ENCODE measurements at regions not wholly inside any gene's neighbourhood (a gene's known extent, or its start where the extent isn't known, plus 50 kb on each side); places are given as distances from the start of the nearest gene placed in this dataset.

GRCh38 chr13:58048670-58049069 lies 417.1 kb downstream of the PCDH17 start:
- no peak for DNase-seq (ENCODE audit: low read depth in 2 of 2)

DNA sequence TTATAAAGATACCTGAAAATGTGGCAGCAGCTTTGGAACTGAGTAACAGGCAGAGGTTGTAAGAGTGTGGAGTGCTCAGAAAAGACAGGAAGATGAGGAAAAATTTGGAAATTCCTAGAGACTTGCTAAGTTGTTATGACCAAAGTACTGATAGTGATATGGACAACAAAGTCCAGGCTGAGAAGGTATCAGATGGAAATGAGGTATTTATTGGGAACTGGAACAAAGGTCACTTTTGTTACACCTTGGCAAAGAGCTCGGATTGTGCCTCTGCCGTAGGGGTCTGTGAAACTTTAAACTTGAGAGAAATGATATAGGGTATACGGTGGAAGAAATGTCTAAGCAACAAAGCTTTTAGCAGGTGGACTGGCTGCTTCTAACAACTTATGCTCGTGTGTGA lies 419.9 kb downstream of the PCDH17 start:
- DNase-seq (ENCODE audit: low read depth in 2 of 2) = no peak

DNA sequence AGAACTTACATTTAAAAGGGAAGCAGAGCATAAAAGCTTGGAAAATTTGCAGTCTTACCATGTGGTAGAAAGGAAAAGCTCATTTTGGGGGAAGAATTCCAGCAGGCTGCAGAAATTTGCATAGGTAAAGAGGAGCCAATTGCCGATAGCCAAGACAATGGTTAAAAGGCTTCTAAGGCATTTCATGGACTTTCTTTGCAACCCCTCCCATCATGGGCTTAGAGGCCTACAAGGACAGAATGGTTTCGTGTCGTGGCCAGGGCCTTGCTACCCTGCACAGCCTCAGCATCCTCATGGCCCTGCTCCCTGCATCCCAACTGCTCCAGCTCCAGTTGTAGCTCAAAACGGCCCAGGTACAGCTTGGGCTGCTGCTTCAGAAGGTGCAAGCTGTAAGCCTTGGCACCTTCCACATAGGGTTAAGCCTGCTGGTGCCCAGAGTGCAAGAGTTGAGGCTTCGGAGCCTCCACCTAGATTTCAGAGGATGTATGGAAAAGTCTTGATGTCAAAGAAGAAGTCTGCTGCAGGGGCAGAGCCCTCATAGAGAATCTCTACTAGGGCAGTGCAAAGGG lies 420.3 kb downstream of the PCDH17 start:
- DNase-seq (ENCODE audit: low read depth in 2 of 2) = no peak

DNA sequence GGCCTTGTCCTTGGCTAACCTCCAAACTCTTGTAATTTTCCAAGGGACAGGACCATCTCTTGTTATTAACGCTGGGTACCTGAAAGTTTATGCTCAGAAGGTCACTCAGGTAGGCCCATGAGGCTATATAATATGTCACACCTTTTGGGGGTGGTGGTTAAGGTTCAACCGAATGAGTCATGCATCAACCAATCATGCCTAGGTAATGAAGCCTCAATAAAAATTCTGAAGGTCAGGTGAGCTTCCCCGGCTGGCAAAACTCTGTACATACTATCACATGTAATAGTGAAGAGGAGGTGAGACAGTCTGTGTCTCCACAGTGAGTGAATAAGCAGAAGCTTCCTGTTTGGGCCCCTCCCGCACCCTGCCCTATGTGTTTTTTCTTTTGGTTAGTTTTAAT lies 424.9 kb downstream of the PCDH17 start:
- no peak for DNase-seq (ENCODE audit: low read depth in 2 of 2)

DNA sequence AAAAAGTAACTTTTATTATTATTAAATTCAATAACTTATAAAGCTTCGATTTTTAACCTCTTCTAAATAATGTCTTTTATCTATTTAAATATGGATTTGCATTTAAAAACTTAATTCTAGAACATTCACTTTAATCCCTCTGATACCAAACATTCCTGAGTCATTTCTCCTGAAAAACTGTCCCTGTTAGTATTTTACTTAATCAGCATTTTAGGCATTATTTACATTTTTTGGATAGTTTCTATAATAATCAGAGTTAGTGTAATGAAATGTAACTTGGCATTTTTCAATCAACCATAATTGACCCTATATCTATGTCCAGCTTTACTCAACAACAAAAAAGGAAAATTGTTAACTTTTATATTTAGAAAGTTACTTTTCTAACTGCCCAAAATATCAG lies 428.1 kb downstream of the PCDH17 start:
- no peak for DNase-seq (ENCODE audit: low read depth in 2 of 2)

DNA sequence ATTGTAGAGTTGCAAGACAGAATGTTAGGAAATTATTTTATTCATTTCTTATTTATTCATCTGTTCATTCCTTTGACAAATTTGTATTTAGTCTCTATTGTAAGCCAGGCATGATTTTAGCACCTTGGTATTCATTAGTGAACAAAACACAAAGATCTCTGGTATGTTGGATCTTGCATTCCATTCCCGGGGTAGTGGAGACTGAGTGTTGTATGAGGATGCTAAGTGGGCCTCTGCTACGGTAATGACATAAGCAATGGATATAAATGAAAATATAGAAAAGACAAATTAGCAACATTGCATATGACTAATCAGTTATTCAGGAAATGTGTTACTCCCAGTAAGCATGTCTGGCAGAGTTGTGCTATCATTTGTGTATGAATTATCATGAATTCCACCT lies 449.3 kb downstream of the PCDH17 start:
- DNase-seq (ENCODE audit: low read depth in 2 of 2) = no peak

- DNase-seq (ENCODE audit: low read depth in 2 of 2) = no peak
These were observed 449.8 kb downstream of the PCDH17 start for GRCh38 chr13:58081301-58081820.

DNA sequence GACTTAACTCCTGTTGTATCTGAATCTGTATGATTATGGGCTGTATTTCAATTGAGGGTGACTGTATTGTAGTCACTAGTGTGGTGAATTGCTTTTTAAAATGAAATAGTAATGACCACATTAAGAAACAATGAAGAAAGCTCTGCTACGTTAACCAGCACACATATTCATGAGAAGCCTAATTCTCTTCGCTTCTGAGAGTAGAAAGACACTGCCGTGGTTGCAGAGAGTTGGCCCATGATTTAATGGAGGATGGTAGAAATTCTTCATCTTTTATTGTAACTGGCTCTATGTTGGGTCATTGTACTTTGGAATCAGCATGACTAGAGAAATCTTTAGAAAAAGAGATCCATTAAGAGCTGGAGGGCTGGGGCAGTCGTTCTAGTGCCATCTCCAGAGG lies 451.5 kb downstream of the PCDH17 start:
- DNase-seq (ENCODE audit: low read depth in 2 of 2) = no peak

GRCh38 chr13:58085274-58085673 lies 453.7 kb downstream of the PCDH17 start:
- DNase-seq (ENCODE audit: low read depth in 2 of 2) = no peak

DNA sequence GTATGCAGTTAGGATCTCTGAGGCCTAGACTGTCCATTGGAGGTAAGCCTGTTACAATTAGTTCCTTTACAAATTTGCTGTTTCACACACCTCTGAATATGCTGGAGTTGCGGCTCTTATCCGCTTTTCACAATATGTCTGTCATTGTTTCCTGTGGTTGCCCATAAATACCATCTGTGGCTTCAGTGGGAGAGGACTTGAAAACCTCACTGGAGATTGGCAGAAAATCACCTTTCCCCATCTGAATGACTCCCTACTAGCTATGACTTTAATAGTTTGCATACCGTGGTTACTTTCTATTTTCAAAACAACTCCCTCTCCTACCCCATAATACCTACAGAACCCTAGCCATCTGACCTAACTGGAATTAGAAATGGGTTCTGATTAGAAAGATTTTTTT lies 454.3 kb downstream of the PCDH17 start:
- no peak for DNase-seq (ENCODE audit: low read depth in 2 of 2)

DNA sequence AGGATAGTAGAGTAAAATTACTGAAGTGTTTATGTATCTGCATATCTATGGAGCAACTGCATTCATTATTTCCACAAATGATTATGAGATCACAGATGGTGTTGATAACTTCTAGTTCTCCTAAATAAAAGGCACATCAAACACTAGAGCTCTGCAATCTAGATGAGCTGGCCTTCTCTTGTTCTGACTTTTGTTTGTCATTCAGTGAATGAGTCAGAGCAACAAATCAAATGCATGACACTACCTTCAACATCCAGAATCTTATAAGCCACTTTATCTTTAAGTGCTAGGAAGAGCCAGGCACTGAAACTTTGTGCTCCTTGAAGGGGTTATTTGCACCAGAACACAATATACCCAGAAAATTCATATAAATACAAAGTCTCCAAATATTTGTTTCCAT lies 456.0 kb downstream of the PCDH17 start:
- no peak for DNase-seq (ENCODE audit: low read depth in 2 of 2)

GRCh38 chr13:58093394-58093793 lies 461.9 kb downstream of the PCDH17 start:
- no peak for DNase-seq (ENCODE audit: low read depth in 2 of 2)

DNA sequence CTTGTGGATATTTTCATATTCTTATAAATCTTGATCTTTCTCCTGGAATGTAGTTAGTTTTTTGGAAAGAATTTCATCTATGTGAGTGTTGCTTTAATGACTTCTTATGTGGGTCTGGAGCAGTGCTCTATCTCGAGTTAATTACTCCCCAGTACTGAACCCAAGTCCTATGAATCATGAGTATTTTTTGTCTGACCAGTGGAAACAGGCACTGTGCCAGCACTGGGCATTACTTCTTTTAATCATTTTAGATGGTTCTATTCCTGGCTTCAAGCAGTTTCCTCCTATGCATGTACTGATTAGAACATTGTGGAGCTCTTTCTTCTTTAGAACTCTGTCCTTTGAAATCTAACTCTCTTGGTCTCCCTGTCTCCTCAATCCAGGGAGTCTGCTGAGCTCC lies 466.3 kb downstream of the PCDH17 start:
- DNase-seq (ENCODE audit: low read depth in 2 of 2) = no peak

DNA sequence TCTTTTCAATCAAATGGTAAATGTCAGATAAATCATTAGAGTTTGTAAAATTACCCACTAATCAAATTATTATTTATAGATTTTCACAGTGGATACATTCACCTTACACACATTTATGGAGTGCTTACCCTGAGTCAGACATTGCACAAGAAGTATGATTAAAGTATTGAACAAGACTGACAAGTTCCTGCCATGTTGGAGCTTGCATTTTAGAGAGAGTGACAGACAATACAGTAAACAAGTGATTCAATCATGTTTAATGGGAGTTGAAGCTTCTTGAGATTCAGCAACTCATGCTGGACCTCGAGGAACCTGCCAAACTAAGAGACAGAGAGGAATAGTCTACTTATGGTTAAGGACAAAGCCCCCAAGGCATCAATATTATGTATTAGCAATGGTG lies 487.8 kb downstream of the PCDH17 start:
- DNase-seq (ENCODE audit: low read depth in 2 of 2) = no peak

DNA sequence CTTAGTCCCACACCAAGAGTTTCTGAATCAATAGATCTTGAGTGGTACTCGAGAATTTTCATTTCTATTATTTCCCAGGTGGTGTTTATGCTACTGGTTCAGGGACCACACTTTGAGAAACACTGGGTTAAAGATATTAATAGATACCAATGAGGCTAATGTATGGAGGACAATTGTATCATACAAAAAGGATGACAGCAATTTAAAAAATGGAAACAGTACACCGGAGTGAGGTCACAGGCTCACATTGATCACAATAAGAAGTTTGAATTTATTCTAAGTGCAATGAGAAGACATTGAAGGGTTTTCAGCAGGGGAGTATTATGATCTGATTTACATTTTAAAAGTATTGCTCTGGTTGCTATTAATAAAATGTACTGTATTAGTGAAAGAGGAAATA lies 488.3 kb downstream of the PCDH17 start:
- DNase-seq (ENCODE audit: low read depth in 2 of 2) = no peak

DNA sequence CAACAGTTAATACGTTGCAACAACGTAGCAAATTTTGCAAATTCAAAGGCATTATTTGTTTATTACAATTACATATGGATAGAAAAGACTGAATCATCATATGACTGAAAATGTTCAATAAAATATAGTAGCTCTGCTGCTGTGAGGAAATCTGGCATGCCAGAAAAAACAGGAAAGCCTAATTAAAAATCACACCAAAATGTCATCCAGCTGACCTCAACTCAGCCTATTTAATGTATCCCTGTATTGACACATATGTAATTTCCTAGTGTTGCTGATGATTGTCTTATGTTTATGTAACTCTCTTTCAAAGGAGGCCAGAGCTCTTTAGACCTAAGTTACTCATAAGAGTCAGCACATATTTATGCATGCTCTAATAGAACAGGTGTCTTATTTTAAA lies 495.0 kb downstream of the PCDH17 start:
- DNase-seq (ENCODE audit: low read depth in 2 of 2) = no peak

DNA sequence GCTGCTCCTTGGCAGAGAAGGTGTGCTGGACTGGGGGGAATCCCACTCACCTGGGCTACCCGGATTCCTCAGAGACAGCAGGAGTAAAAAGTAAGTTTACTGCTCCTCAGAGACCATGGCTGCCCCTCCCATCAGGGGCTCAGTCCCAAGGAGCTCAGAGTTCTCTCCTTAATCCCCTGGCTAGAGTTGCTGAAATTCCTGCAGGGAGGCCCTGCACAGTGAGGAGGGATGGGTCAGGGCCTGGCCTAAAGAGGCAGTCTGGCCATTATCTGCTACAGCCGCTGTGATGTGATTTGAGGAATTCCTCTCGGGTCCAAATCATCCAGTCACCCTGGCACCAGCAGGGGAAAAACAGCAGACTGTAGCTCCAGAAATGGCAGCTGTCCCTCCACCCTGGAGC lies 502.5 kb downstream of the PCDH17 start:
- no peak for DNase-seq (ENCODE audit: low read depth in 2 of 2)

- no peak for DNase-seq (ENCODE audit: low read depth in 2 of 2)
These were observed 503.0 kb downstream of the PCDH17 start for GRCh38 chr13:58134525-58134924.

DNA sequence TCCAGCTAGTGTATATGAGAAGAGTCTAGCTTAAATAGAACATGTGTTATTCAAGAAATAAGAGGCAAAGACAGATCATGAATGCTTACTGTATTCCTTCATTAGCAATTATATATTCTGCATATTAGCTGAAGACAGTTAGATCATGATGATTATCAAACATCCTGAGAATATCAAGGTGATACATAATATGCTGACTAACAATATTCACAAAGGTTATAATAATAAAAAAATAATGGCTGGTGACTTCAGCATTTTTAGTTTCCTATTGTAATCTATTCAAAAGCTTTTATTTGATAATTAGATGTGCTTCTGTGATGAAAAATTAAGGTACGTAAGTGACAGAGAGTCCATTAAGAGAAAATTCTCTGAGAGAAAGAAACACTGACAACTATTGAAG lies 511.4 kb downstream of the PCDH17 start:
- DNase-seq (ENCODE audit: low read depth in 2 of 2) = no peak

DNA sequence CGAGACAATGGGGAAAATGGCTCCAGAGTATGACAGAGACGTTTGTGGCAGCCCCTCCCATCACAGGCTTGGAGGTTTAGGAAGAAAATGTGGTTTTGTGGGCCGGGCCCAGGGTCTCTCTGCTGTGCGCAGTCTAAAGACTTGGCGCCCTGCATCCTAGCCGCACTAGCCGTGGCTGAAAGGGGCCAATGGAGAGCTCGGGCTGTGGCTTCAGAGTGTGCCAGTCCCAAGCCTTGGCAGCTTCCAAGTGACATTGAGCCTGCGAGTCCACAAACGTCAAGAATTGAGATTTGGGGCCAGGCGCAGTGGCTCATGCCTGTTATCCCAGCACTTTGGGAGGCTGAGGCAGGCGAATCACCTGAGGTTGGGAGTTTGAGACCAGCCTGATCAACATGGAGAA lies 513.1 kb downstream of the PCDH17 start:
- DNase-seq (ENCODE audit: low read depth in 2 of 2) = no peak

DNA sequence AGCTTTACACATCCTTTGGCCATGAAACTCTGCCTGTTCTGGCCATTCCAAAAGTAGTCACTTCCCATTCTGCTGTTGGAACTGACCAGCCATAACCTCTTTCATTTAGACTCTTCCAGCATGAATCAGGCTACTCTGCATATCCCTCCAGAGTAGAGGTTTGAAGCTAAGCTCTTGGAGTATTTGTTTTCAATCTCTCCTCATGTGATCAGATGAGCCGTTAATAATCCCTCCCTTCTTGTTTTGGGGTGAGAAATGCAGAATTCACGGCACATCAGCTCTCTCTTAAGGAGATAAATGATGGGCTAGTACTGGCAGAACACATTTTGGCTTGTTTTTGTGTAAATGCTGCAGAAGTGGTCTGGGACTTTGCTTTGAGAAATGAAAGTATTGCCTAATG lies 519.9 kb downstream of the PCDH17 start:
- no peak for DNase-seq (ENCODE audit: low read depth in 2 of 2)

DNA sequence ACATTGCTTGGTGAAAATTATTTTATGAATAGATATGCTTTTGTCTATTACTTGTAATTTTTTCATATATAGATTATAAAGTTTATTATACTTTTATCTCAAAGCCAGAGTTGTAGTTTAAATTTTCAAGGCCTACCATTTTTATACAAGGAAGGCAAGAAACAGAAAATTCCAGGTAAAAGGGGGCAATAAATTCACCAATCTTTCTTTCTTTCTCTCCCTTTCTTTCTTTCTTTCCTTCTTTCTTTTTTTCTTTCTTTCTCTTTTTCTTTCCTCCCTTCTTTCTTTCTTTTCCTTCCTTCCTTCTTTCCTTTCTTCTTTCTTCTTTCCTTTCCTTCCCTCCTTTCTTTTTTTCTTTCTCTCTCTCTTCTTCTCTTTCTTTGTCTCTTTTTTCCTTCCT lies 529.4 kb downstream of the PCDH17 start:
- DNase-seq (ENCODE audit: low read depth in 2 of 2) = no peak

- no peak for DNase-seq (ENCODE audit: low read depth in 2 of 2)
These were observed 534.1 kb downstream of the PCDH17 start for GRCh38 chr13:58165617-58166016.

- DNase-seq (ENCODE audit: low read depth in 2 of 2) = no peak
These were observed 549.6 kb downstream of the PCDH17 start for GRCh38 chr13:58181111-58181510.

Measured in stimulated activated CD8-positive, alpha-beta memory T cell treated with anti-CD3 and anti-CD28 coated beads, Interleukin-7, amount 100 ng/mL, for 4 hours (primary cell).